ENCODE measurements at regions not wholly inside any gene's neighbourhood (a gene's known extent, or its start where the extent isn't known, plus 50 kb on each side); places are given as distances from the start of the nearest gene placed in this dataset.
A peak's percentile ranks its signal among the peaks of the same experiment; 100 is the strongest.

GRCh38 chr13:64186071-64186470 is 2770.4 kb upstream of the PCDH20 start:
- no peaks in the 10 kb centered on the region for H3K4me1 ChIP-seq (ENCODE audit: insufficient read depth)
- H3K36me3 ChIP-seq = no peaks in the 10 kb centered on the region
- H3K27ac ChIP-seq = no peak overlapping the region
- DNase-seq = no peak
- H3K27me3 ChIP-seq = no peaks in the 10 kb centered on the region
- no peak for TF ChIP-seq EP300 (IDR thresholded peaks at IDR 0.05)
- TF ChIP-seq POLR2A (IDR thresholded peaks at IDR 0.05) = no peak
- no peak for TF ChIP-seq CTCF (IDR thresholded peaks at IDR 0.05)
- H3K4me3 ChIP-seq = no peak overlapping the region
- 13 to 21% (median 14%) methylated on average over 1 of the region's 1 CpG for WGBS, 3 donors
- intact Hi-C loops (cut with DNase I) = no loop called here
- H3K9me3 ChIP-seq = no peaks in the 10 kb centered on the region

DNA sequence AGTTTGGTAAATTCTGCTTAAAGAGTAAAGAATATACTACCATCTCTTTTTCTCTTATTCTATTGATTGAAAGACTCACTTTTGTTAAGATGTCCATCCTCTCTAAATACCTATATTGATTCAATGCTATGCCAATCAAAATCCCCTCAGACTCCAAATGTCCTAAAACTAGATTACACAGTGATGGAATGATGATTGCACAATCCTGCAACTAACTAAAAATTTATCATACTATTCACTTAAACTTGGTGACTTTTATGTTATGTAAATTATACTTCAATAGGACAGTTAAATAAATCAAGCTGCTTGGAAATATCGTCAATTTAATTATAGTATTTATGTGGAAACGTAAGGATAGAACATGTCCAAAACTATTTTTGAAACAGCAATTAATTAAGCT is 2765.1 kb upstream of the PCDH20 start:
- Histone ChIP-seq H3K9me3 (no peaks in the 10 kb centered on the region), H3K27me3 (no peaks in the 10 kb centered on the region), H3K4me1 (ENCODE audit: insufficient read depth) (no peaks in the 10 kb centered on the region), H3K4me3 (no peak overlapping the region), H3K27ac (no peak overlapping the region), H3K36me3 (no peaks in the 10 kb centered on the region)
- intact Hi-C loops (cut with DNase I) = no loop called here
- TF ChIP-seq EP300 (IDR thresholded peaks at IDR 0.05) (no peak), CTCF (IDR thresholded peaks at IDR 0.05) (no peak), POLR2A (IDR thresholded peaks at IDR 0.05) (no peak)
- 84 to 92% (median 87%) methylated on average over 2 of the region's 2 CpGs for WGBS, 3 donors
- no peak for DNase-seq

DNA sequence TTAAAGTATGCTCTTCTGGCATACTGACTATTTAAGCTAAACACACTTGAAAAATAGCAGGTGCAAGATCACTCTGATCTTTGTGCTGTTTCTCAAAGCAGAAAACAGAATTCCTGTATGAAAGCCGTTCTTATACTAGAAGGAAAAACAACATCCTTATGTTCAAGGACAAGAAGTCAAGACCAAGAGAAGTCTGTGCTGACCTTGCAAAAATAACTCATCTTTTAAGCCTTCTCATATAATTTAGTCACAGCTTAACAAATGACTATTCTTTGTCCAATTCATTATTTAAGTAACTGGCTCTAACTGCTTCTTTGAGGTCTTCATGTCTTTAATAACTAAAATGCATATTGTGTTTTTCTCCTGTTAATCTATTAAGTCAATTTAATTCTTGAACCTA is 2750.2 kb upstream of the PCDH20 start:
- TF ChIP-seq EP300 (IDR thresholded peaks at IDR 0.05) (no peak), POLR2A (IDR thresholded peaks at IDR 0.05) (no peak), CTCF (IDR thresholded peaks at IDR 0.05) (no peak)

GRCh38 chr13:64164435-64164834 is 2748.8 kb upstream of the PCDH20 start:
- Histone ChIP-seq H3K4me1 (ENCODE audit: insufficient read depth) (no peaks in the 10 kb centered on the region), H3K27ac (no peak overlapping the region), H3K4me3 (no peak overlapping the region), H3K27me3 (no peaks in the 10 kb centered on the region), H3K36me3 (no peaks in the 10 kb centered on the region), H3K9me3 (no peaks in the 10 kb centered on the region)
- WGBS, 3 donors = 89 to 92% (median 92%) methylated on average over 4 of the region's 4 CpGs
- no peak for TF ChIP-seq EP300 (IDR thresholded peaks at IDR 0.05)
- TF ChIP-seq CTCF (IDR thresholded peaks at IDR 0.05) = no peak
- peak in 2 of 5 donors; percentile 16 to 21 for DNase-seq
- intact Hi-C loops (cut with DNase I) = no loop called here

More for the DNA sequence above, 2750.2 kb upstream of the PCDH20 start:
- no peaks in the 10 kb centered on the region for H3K4me1 ChIP-seq (ENCODE audit: insufficient read depth)
- no peaks in the 10 kb centered on the region for H3K27me3 ChIP-seq
- intact Hi-C loops (cut with DNase I) = no loop called here
- no peak overlapping the region for H3K27ac ChIP-seq
- no peak overlapping the region for H3K4me3 ChIP-seq
- 2 to 11% (median 7%) methylated on average over 1 of the region's 1 CpG for WGBS, 3 donors
- H3K9me3 ChIP-seq = no peaks in the 10 kb centered on the region
- no peak for DNase-seq
- H3K36me3 ChIP-seq = no peaks in the 10 kb centered on the region

- H3K4me1 ChIP-seq (ENCODE audit: insufficient read depth) = no peaks in the 10 kb centered on the region
- H3K9me3 ChIP-seq = no peaks in the 10 kb centered on the region
- intact Hi-C loops (cut with DNase I) = no loop called here
Observed at GRCh38 chr13:64160479-64160878, 2744.8 kb upstream of the PCDH20 start.

More at GRCh38 chr13:64160479-64160878, 2744.8 kb upstream of the PCDH20 start:
- no peaks in the 10 kb centered on the region for H3K27me3 ChIP-seq
- DNase-seq = no peak
- no peaks in the 10 kb centered on the region for H3K36me3 ChIP-seq
- H3K27ac ChIP-seq = no peak overlapping the region
- TF ChIP-seq CTCF (IDR thresholded peaks at IDR 0.05) (no peak), POLR2A (IDR thresholded peaks at IDR 0.05) (no peak), EP300 (IDR thresholded peaks at IDR 0.05) (no peak)
- H3K4me3 ChIP-seq = no peak overlapping the region

Data from ovary (tissue), 7 donors.